Osteocyte (in vitro differentiated cells): ENCODE measurements at regions not wholly inside any gene's neighbourhood (a gene's known extent, or its start where the extent isn't known, plus 50 kb on each side); places are given as distances from the start of the nearest gene placed in this dataset.

Source experiments
- DNase-seq: peaks from one replicate; pipeline ENCODE4 v3.0.0; 2021; ENCODE audit warnings: mixed read lengths; ENCODE audit not compliant: unreplicated experiment; ENCODE audit errors: extremely low spot score
- H3K27ac Mint-ChIP-seq: one replicate; pipeline ENCODE4 v1.8.0; 2021; ENCODE audit warnings: mild to moderate bottlenecking, mixed read lengths; ENCODE audit not compliant: unreplicated experiment
- H3K27me3 Mint-ChIP-seq: one replicate; pipeline ENCODE4 v1.8.0; 2021; ENCODE audit warnings: mixed read lengths; ENCODE audit not compliant: unreplicated experiment
- H3K36me3 Mint-ChIP-seq: one replicate; pipeline ENCODE4 v1.8.0; 2021; ENCODE audit warnings: mixed read lengths; ENCODE audit not compliant: unreplicated experiment
- H3K4me1 Mint-ChIP-seq: one replicate; pipeline ENCODE4 v1.8.0; 2021; ENCODE audit warnings: mixed read lengths; ENCODE audit not compliant: unreplicated experiment
- H3K4me3 Mint-ChIP-seq: one replicate; pipeline ENCODE4 v1.8.0; 2021; ENCODE audit warnings: mild to moderate bottlenecking, moderate library complexity, mixed read lengths; ENCODE audit not compliant: unreplicated experiment
- H3K9me3 Mint-ChIP-seq: one replicate; pipeline ENCODE4 v1.8.0; 2021; ENCODE audit warnings: mixed read lengths; ENCODE audit not compliant: unreplicated experiment
- CTCF ChIP-seq: fragments of 200-600 bp; sonication (generic); IDR thresholded peaks from 2 replicates; pipeline ENCODE4 v1.5.0; 2021; ENCODE audit warnings: antibody characterized with exemption, mild to moderate bottlenecking, moderate library complexity

- no peak for DNase-seq
- Mint-ChIP-seq H3K27me3 (peaks cover 12% of the 10 kb centered on the region), H3K4me3 (no peak overlapping the region), H3K9me3 (no peaks in the 10 kb centered on the region), H3K36me3 (no peaks in the 10 kb centered on the region), H3K4me1 (no peaks in the 10 kb centered on the region), H3K27ac (no peak overlapping the region)
- TF ChIP-seq CTCF, result no peak
Observed at GRCh38 chr18:2178036-2178435, 393.3 kb downstream of the METTL4 start.

DNA sequence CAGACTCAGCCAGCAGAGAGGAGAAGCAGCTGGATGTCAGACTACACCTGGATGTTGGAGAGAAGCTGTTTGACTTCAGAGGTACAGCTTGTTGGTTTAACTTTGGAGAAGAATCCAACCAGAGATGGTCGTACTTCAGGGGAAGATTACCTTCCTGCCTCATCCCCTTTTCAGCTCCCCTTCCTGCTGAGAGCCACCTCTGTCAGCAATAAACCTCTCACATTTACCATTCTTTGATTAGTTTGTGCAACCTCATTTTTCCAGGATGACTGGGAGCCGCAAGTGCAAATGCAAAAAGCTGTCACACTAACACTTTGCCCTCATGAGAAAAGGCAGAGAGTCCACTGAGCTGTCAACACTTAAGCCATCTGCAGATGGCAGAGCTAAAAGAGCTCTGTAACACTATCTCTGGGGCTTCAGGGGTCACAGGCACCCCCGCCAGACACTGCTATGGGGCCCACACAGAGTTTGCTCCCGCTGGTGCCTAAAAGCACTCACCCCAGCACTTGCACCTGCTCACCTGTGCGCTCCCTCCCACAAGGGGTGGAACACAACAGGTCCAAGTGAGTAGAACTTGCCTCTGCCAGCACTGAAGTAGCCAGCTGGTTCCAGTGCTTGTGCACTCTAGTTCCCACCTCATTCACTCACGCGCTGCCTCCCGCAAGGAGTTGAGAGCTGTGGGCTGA lies 391.7 kb downstream of the METTL4 start:
- H3K36me3 Mint-ChIP-seq, result no peaks in the 10 kb centered on the region
- peaks cover 11% of the 10 kb centered on the region for H3K27me3 Mint-ChIP-seq
- H3K4me1 Mint-ChIP-seq, result no peaks in the 10 kb centered on the region
- H3K4me3 Mint-ChIP-seq, result no peak overlapping the region
- no peak for TF ChIP-seq CTCF
- no peak for DNase-seq
- no peaks in the 10 kb centered on the region for H3K9me3 Mint-ChIP-seq
- no peak overlapping the region for H3K27ac Mint-ChIP-seq

- no peak for TF ChIP-seq CTCF
- DNase-seq, result no peak
- Mint-ChIP-seq H3K27ac (no peak overlapping the region), H3K27me3 (peaks cover 14% of the 10 kb centered on the region), H3K9me3 (no peaks in the 10 kb centered on the region), H3K36me3 (no peaks in the 10 kb centered on the region), H3K4me1 (no peaks in the 10 kb centered on the region), H3K4me3 (no peak overlapping the region)
Observed at GRCh38 chr18:2180586-2180985, 390.7 kb downstream of the METTL4 start.

GRCh38 chr18:2183432-2183831 lies 387.9 kb downstream of the METTL4 start:
- no peak overlapping the region for H3K27ac Mint-ChIP-seq
- TF ChIP-seq CTCF, result no peak
- H3K36me3 Mint-ChIP-seq, result no peaks in the 10 kb centered on the region
- H3K9me3 Mint-ChIP-seq, result no peaks in the 10 kb centered on the region
- no peaks in the 10 kb centered on the region for H3K4me1 Mint-ChIP-seq
- no peak for DNase-seq
- no peak overlapping the region for H3K4me3 Mint-ChIP-seq
- peaks cover 20% of the 10 kb centered on the region for H3K27me3 Mint-ChIP-seq

DNA sequence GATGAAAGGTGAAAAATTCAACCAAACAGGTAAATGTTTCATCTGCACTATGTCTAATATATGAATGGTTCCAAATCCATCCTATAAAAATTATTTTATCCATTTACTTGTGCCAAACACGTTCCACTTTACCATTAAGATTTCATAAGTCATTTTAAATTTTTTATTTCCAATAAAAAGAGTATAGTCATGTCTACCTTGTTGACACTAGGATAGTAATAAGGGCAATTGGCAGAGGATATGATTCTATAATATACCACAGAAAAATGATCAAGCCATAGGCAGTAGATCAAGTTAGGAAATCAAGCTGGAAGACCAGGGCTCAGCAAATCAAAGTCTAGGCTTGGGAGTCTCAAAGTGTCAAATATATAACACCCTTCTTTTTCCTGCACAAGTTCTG lies 384.3 kb downstream of the METTL4 start:
- no peak overlapping the region for H3K4me3 Mint-ChIP-seq
- H3K36me3 Mint-ChIP-seq, result no peaks in the 10 kb centered on the region
- no peak for DNase-seq
- no peak for TF ChIP-seq CTCF
- no peak overlapping the region for H3K27ac Mint-ChIP-seq
- H3K9me3 Mint-ChIP-seq, result no peaks in the 10 kb centered on the region
- H3K4me1 Mint-ChIP-seq, result no peaks in the 10 kb centered on the region
- H3K27me3 Mint-ChIP-seq, result peaks cover 27% of the 10 kb centered on the region
